Osteocyte (in vitro differentiated cells): ENCODE measurements at regions not wholly inside any gene's neighbourhood (a gene's known extent, or its start where the extent isn't known, plus 50 kb on each side); places are given as distances from the start of the nearest gene placed in this dataset.

ENCODE experiments used
- DNase-seq: peaks from one replicate; pipeline ENCODE4 v3.0.0; 2021; ENCODE audit warnings: mixed read lengths; ENCODE audit not compliant: unreplicated experiment; ENCODE audit errors: extremely low spot score
- H3K27ac Mint-ChIP-seq: one replicate; pipeline ENCODE4 v1.8.0; 2021; ENCODE audit warnings: mild to moderate bottlenecking, mixed read lengths; ENCODE audit not compliant: unreplicated experiment
- H3K27me3 Mint-ChIP-seq: one replicate; pipeline ENCODE4 v1.8.0; 2021; ENCODE audit warnings: mixed read lengths; ENCODE audit not compliant: unreplicated experiment
- H3K36me3 Mint-ChIP-seq: one replicate; pipeline ENCODE4 v1.8.0; 2021; ENCODE audit warnings: mixed read lengths; ENCODE audit not compliant: unreplicated experiment
- H3K4me1 Mint-ChIP-seq: one replicate; pipeline ENCODE4 v1.8.0; 2021; ENCODE audit warnings: mixed read lengths; ENCODE audit not compliant: unreplicated experiment
- H3K4me3 Mint-ChIP-seq: one replicate; pipeline ENCODE4 v1.8.0; 2021; ENCODE audit warnings: mild to moderate bottlenecking, moderate library complexity, mixed read lengths; ENCODE audit not compliant: unreplicated experiment
- H3K9me3 Mint-ChIP-seq: one replicate; pipeline ENCODE4 v1.8.0; 2021; ENCODE audit warnings: mixed read lengths; ENCODE audit not compliant: unreplicated experiment
- CTCF ChIP-seq: fragments of 200-600 bp; sonication (generic); IDR thresholded peaks from 2 replicates; pipeline ENCODE4 v1.5.0; 2021; ENCODE audit warnings: antibody characterized with exemption, mild to moderate bottlenecking, moderate library complexity

DNA sequence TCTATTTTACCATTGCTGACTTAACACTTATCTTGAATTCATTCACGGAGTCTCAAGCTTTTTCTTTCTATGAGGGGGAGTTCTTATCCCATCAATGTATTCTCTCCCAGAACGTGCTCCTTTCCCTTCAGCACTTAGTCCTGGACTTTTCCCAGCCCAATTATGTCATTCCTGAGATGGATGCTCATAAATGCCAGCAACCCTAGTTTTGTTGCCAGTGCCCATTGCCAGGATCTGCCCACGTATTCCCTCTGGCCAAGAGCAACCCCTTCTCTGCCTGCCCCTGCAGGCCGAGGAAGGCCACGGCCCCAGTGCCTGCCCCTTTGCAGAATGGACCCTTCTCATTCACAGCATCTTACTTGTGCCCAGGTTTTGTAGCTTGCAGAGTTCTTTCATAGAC, 67.4 kb upstream of the PPP1R3C start:
- Mint-ChIP-seq H3K27me3 (no peaks in the 10 kb centered on the region), H3K27ac (no peak overlapping the region), H3K36me3 (no peaks in the 10 kb centered on the region), H3K9me3 (no peaks in the 10 kb centered on the region), H3K4me3 (no peak overlapping the region), H3K4me1 (peaks cover 7% of the 10 kb centered on the region)
- TF ChIP-seq CTCF, result no peak
- DNase-seq, result no peak

- no peak overlapping the region for H3K27ac Mint-ChIP-seq
Measured at GRCh38 chr10:91698258-91698657, 65.4 kb upstream of the PPP1R3C start.

GRCh38 chr10:91694170-91694794, 61.4 kb upstream of the PPP1R3C start:
- TF ChIP-seq CTCF, result peak; percentile 65
- no peak for DNase-seq
- no peak overlapping the region for H3K27ac Mint-ChIP-seq

More at GRCh38 chr10:91698258-91698657, 65.4 kb upstream of the PPP1R3C start:
- DNase-seq, result no peak
- no peaks in the 10 kb centered on the region for H3K36me3 Mint-ChIP-seq
- no peaks in the 10 kb centered on the region for H3K27me3 Mint-ChIP-seq
- H3K4me3 Mint-ChIP-seq, result no peak overlapping the region
- H3K9me3 Mint-ChIP-seq, result no peaks in the 10 kb centered on the region
- TF ChIP-seq CTCF, result no peak
- peaks cover 8% of the 10 kb centered on the region for H3K4me1 Mint-ChIP-seq

DNA sequence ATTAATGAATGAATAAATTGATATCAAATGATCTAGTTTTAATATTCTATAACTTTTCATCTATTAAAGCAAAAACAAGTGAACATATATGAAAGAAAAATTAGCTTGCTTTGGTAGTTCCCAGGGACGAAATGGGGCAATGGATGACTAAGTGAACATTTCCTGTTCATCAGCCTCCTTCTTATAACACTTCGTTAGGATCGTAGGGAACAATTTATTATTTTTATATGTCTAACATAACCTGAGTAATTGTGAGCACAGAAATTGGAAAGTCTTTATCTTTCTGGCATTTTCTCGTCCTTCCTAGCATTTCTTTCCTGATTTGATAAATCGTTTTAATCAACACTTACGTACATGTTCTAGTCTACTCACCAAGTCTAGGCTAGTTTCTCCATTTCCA, 59.1 kb upstream of the PPP1R3C start:
- Mint-ChIP-seq H3K27ac (no peak overlapping the region), H3K27me3 (no peaks in the 10 kb centered on the region), H3K36me3 (no peaks in the 10 kb centered on the region), H3K4me3 (no peak overlapping the region), H3K9me3 (no peaks in the 10 kb centered on the region), H3K4me1 (peaks cover 11% of the 10 kb centered on the region)
- no peak for DNase-seq
- no peak for TF ChIP-seq CTCF

More at GRCh38 chr10:91694170-91694794, 61.4 kb upstream of the PPP1R3C start:
- H3K9me3 Mint-ChIP-seq, result no peaks in the 10 kb centered on the region
- H3K27me3 Mint-ChIP-seq, result no peaks in the 10 kb centered on the region
- no peak overlapping the region for H3K4me3 Mint-ChIP-seq
- H3K4me1 Mint-ChIP-seq, result peaks cover 11% of the 10 kb centered on the region
- no peaks in the 10 kb centered on the region for H3K36me3 Mint-ChIP-seq

- peaks cover 11% of the 10 kb centered on the region for H3K4me1 Mint-ChIP-seq
- no peaks in the 10 kb centered on the region for H3K9me3 Mint-ChIP-seq
- no peak for TF ChIP-seq CTCF
- no peaks in the 10 kb centered on the region for H3K27me3 Mint-ChIP-seq
- no peak overlapping the region for H3K4me3 Mint-ChIP-seq
- H3K36me3 Mint-ChIP-seq, result no peaks in the 10 kb centered on the region
- H3K27ac Mint-ChIP-seq, result no peak overlapping the region
- DNase-seq, result no peak
Measured at GRCh38 chr10:91690996-91691676, 58.3 kb upstream of the PPP1R3C start.
